Esophagus squamous epithelium (tissue), 5 donors: ENCODE measurements at regions not wholly inside any gene's neighbourhood (a gene's known extent, or its start where the extent isn't known, plus 50 kb on each side); places are given as distances from the start of the nearest gene placed in this dataset.

ENCODE experiments used
- DNase-seq: peaks from one replicate; lab custom pipeline; 2025; lab: John Stamatoyannopoulos, UW
- H3K27ac ChIP-seq, 4 donors: fragments of 200-600 bp; sonication (generic); one replicate each; pipeline ENCODE4 v1.5.1; 2016 to 2019; ENCODE audit warnings: mild to moderate bottlenecking in 1 of 4
- H3K27me3 ChIP-seq, 4 donors: fragments of 200-600 bp; sonication (generic); 1 replicate in 3 of 4; 2 replicates in 1 of 4; pipeline versions ENCODE4 v1.5.1 to v1.6.0; 2017 to 2021; ENCODE audit warnings: antibody characterized with exemption in 1 of 4
- H3K36me3 ChIP-seq, 3 donors: fragments of 200-600 bp; sonication (generic); one replicate each; pipeline ENCODE4 v1.5.1; 2016 to 2019
- H3K4me1 ChIP-seq, 3 donors: fragments of 200-600 bp; sonication (generic); one replicate each; pipeline ENCODE4 v1.5.1; 2017 to 2019
- H3K4me3 ChIP-seq, 4 donors: fragments of 200-600 bp; sonication (generic); 1 replicate in 3 of 4; 2 replicates in 1 of 4; pipeline ENCODE4 v1.5.1; 2016 to 2019; ENCODE audit warnings: mild to moderate bottlenecking in 2 of 4, moderate library complexity in 1 of 4
- H3K9me3 ChIP-seq, 3 donors: fragments of 200-600 bp; sonication (generic); one replicate each; pipeline ENCODE4 v1.5.1; 2016 to 2019
- POLR2A ChIP-seq, 4 donors: fragments of 450-650 bp; IDR thresholded peaks; one replicate each; pipeline ENCODE4 v1.6.1; 2017; ENCODE audit warnings: antibody characterized with exemption in 4 of 4, mild to moderate bottlenecking in 4 of 4, moderate library complexity in 3 of 4
- WGBS, 2 donors: methylation state at CpG; one replicate each; pipeline ENCODE4 v1.1.5; 2018; 5-methylcytosine and 5-hydroxymethylcytosine counted together
- intact Hi-C: fragments of 100-400 bp; cut with DNase I; formaldehyde crosslinking; loops from one replicate; pipeline ENCODE4 v1.15.0; 2022
- TF ChIP-seq, protein P1 (sequence below), 6 experiments: fragments of 450-650 bp in 4 of 6; fragments of 200-600 bp in 2 of 6; sonication (generic) in 2 of 6; IDR thresholded peaks; one replicate each; pipeline ENCODE4 v1.5.1; 2016 to 2019; ENCODE audit warnings: antibody characterized with exemption in 6 of 6, mild to moderate bottlenecking in 4 of 6, moderate library complexity in 4 of 6
- donor health status: DM: yes; HTN: yes; CAD: no.

DNA sequence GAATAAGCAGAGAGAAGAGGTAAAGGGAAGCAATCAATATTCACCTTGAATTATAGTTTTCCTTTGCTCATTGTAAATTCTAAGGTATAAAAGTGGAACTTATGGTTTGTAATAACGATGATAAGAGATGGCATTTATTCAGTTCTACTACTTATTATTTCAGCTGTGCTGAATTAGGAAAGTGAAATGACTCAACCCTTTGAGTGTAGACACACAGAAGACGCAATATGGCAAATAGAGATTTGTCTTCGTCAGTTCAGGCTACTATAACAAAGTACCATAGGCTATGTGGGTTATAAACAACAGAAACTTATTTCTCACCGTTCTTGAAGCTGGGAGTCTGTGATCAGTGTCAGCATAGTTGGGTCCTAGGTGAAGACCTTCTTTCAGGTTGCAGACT is 713.0 kb upstream of the PCDH9 start:
- H3K27ac ChIP-seq = no peak overlapping the region
- intact Hi-C loops = no loop called here
- H3K36me3 ChIP-seq = no peaks in the 10 kb centered on the region
- TF ChIP-seq POLR2A (IDR thresholded peaks at IDR 0.05) = no peak
- TF ChIP-seq, protein P1, sequence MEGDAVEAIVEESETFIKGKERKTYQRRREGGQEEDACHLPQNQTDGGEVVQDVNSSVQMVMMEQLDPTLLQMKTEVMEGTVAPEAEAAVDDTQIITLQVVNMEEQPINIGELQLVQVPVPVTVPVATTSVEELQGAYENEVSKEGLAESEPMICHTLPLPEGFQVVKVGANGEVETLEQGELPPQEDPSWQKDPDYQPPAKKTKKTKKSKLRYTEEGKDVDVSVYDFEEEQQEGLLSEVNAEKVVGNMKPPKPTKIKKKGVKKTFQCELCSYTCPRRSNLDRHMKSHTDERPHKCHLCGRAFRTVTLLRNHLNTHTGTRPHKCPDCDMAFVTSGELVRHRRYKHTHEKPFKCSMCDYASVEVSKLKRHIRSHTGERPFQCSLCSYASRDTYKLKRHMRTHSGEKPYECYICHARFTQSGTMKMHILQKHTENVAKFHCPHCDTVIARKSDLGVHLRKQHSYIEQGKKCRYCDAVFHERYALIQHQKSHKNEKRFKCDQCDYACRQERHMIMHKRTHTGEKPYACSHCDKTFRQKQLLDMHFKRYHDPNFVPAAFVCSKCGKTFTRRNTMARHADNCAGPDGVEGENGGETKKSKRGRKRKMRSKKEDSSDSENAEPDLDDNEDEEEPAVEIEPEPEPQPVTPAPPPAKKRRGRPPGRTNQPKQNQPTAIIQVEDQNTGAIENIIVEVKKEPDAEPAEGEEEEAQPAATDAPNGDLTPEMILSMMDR (IDR thresholded peaks at IDR 0.05) = no peak
- H3K27me3 ChIP-seq = no peaks in the 10 kb centered on the region
- H3K9me3 ChIP-seq = no peaks in the 10 kb centered on the region
- H3K4me1 ChIP-seq = no peaks in the 10 kb centered on the region
- no peak overlapping the region for H3K4me3 ChIP-seq
- DNase-seq = no peak
- 50 to 56% methylated on average over 3 to 4 of the region's 4 CpGs for WGBS, 2 donors

DNA sequence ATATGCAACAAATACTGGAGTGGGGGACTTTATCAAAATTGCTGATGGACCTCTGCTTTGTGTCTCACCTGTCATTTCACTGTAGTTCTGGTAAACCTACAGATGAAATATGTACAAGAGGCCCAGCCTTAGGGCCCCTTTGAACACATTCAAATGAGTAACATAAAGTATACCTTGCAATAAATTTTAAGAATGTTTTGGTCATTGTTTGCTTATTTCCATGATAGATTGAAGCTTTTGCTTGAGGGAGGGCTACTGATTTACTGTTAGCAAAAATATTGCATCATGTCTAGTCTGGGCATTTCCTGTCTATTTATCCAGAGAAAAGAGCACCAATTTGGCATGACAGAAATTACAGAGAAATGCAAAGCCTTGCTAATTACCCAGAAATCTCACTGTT is 705.5 kb upstream of the PCDH9 start:
- Histone ChIP-seq H3K27ac (no peak overlapping the region), H3K4me1 (no peaks in the 10 kb centered on the region), H3K27me3 (no peaks in the 10 kb centered on the region), H3K36me3 (no peaks in the 10 kb centered on the region), H3K4me3 (no peak overlapping the region), H3K9me3 (no peaks in the 10 kb centered on the region)
- DNase-seq = no peak
- TF ChIP-seq, protein P1 (IDR thresholded peaks at IDR 0.05) = no peak
- no peak for TF ChIP-seq POLR2A (IDR thresholded peaks at IDR 0.05)
- intact Hi-C loops = no loop called here

DNA sequence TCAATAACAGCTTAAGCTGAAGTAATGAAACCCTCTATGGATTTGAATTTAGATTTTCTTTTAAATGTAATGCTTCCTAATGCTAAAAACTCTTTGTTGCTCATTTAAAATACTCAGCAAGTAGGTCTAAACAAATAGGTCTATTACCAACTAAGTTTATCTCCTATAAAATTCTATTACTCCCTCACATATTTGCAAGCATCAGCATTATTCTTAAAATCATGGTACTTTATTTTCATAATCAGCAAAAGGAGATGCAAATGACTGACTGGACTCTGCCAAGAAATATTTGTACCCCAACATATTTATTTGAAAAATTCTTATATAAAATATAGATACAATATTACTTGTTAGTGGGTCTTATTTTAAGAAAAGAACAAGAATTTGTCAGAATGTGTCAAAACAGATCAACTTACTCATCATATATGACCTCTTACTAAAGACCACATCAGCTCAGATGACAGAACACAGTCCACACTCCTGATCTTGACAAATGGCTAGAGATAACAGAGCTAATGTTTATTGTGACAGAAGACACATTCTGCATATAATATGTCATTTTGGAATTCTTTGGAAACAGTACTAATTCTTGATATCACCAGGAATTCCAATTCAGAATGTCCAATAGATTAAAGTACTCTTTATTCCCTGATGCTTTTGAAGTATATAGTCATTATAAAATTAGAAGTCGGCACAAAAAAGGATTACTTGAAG is 704.6 kb upstream of the PCDH9 start:
- H3K27ac ChIP-seq = no peak overlapping the region
- H3K4me3 ChIP-seq = no peak overlapping the region
- no peak for TF ChIP-seq POLR2A (IDR thresholded peaks at IDR 0.05)
- TF ChIP-seq, protein P1 (IDR thresholded peaks at IDR 0.05) = no peak
- H3K4me1 ChIP-seq = no peaks in the 10 kb centered on the region
- intact Hi-C loops = no loop called here
- no peaks in the 10 kb centered on the region for H3K36me3 ChIP-seq
- DNase-seq = no peak
- WGBS, 2 donors = 44 to 75% methylated on average over 1 of the region's 1 CpG
- no peaks in the 10 kb centered on the region for H3K9me3 ChIP-seq
- H3K27me3 ChIP-seq = no peaks in the 10 kb centered on the region

DNA sequence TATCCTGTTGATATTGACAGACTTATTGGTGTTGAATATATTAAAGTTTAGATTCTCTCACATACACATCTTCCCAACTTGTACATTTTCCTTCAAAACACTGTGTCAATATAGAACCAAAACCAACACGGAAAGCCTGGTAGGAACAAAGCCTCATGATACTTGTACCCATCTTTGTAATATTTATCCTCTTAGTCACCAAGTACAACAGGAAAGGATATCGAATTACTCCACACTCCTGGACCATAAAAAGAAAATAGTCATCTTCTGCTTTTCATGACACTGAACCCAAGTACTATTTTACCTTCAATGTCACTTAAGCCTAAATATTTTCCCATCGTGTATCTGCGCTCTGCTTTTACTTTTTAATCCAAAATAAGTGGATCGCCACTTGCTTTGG is 702.9 kb upstream of the PCDH9 start:
- H3K27ac ChIP-seq = no peak overlapping the region
- WGBS, 2 donors = 74 to 78% methylated on average over 5 of the region's 5 CpGs
- TF ChIP-seq POLR2A (IDR thresholded peaks at IDR 0.05) = no peak
- TF ChIP-seq, protein P1 (IDR thresholded peaks at IDR 0.05) = no peak
- H3K4me3 ChIP-seq = no peak overlapping the region
- H3K36me3 ChIP-seq = no peaks in the 10 kb centered on the region
- no peaks in the 10 kb centered on the region for H3K4me1 ChIP-seq
- H3K9me3 ChIP-seq = no peaks in the 10 kb centered on the region
- no peaks in the 10 kb centered on the region for H3K27me3 ChIP-seq
- no peak for DNase-seq
- intact Hi-C loops = no loop called here

DNA sequence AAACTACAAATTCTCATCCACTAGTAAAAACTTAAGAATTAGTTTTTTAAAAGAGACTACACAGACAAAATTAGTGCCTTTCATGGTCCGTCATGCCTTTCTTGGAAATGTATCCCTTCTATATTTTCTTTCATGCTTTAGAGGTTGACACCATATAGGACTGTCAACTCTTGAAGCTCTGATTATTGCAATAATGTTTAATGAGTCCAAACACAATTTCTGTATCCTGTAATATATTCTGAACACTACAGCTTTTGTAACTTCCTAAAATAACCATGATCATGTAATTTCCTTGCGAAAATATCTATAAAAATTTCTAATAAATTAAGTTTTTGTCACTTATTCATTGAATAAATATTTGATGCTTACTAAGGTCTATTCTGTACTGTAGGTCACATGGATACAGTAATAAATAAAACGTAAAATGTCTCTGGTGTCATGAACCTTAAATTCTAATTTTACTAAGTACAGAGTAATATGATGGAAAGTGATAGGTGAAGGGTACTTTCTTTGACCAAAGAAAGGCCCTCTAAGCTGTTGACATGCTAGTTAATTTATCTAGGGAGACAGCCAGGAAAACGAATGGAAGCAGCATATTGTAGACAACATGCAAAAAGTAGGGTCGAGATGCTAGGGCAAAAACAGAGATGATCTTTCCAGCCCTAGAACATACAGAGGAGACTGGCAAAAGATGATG is 687.3 kb upstream of the PCDH9 start:
- peaks cover 0 to 9% (median 5%) of the 10 kb centered on the region in 3 donors for H3K9me3 ChIP-seq
- no peaks in the 10 kb centered on the region for H3K27me3 ChIP-seq
- no peak for DNase-seq
- no peaks in the 10 kb centered on the region for H3K36me3 ChIP-seq
- no peaks in the 10 kb centered on the region for H3K4me1 ChIP-seq
- TF ChIP-seq, protein P1 (IDR thresholded peaks at IDR 0.05) = no peak
- TF ChIP-seq POLR2A (IDR thresholded peaks at IDR 0.05) = no peak
- intact Hi-C loops = no loop called here
- H3K4me3 ChIP-seq = no peak overlapping the region
- WGBS, 2 donors = 58 to 66% methylated on average over 5 of the region's 5 CpGs
- no peak overlapping the region for H3K27ac ChIP-seq
